ENCODE measurements at regions not wholly inside any gene's neighbourhood (a gene's known extent, or its start where the extent isn't known, plus 50 kb on each side); places are given as distances from the start of the nearest gene placed in this dataset.
A peak's percentile ranks its signal among the peaks of the same experiment; 100 is the strongest.
"Not testable (repeated sequence)": the region's sequence is repeated elsewhere in the genome, so short reads cannot be mapped to it uniquely, and the experiment has no call there.

GRCh38 chrX:142502441-142502840 is 297.4 kb upstream of the MAGEC2 start:
- no peak for DNase-seq (ENCODE audit: low read depth in 4 of 4, low spot score in 3 of 4)

GRCh38 chrX:142499992-142500391 is 294.9 kb upstream of the MAGEC2 start:
- DNase-seq (ENCODE audit: low read depth in 4 of 4, low spot score in 3 of 4) = no peak

- DNase-seq (ENCODE audit: low read depth in 4 of 4, low spot score in 3 of 4) = no peak
Measured at GRCh38 chrX:142483965-142484364, 278.9 kb upstream of the MAGEC2 start.

DNA sequence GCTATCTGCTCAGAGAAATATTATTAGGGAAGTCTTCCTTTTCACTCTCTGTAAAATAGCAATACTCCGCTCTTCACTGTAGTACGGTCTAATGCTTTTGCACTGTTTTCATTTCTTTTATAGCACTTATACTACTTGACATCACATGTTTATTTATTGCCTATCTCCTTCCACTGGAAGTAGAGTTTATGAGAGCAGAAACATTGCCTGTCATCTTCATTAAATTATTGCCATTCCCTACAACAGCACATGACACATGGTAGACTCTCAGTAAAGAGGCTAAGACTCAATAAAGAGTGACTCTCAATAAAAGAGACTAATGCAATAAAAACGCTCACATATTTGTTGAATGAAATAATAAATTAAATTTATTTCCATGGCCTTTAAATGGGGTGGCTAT is 241.3 kb upstream of the MAGEC2 start:
- peak in 1 of 4 donors; percentile 4 for DNase-seq (ENCODE audit: low read depth in 4 of 4, low spot score in 3 of 4)

DNA sequence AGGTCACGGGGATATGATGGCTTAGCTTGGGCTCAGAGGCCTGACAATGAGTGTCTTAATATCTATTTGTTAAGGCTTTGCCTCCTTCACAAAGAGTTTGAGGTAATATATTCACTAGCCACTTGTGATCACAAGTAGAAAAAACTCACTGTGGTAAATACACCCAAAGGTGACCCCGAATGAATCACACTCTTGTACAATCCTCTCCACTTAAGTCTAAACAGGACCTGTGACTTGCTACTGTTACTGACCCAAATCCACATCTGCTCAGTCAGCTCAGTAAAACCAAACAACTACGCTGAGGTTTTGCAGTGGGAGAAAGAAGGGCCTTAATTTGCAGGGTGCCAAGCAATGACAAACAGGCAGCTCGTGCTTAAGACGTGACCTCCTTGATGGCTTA is 223.8 kb upstream of the MAGEC2 start:
- DNase-seq (ENCODE audit: low read depth in 4 of 4, low spot score in 3 of 4) = no peak

DNA sequence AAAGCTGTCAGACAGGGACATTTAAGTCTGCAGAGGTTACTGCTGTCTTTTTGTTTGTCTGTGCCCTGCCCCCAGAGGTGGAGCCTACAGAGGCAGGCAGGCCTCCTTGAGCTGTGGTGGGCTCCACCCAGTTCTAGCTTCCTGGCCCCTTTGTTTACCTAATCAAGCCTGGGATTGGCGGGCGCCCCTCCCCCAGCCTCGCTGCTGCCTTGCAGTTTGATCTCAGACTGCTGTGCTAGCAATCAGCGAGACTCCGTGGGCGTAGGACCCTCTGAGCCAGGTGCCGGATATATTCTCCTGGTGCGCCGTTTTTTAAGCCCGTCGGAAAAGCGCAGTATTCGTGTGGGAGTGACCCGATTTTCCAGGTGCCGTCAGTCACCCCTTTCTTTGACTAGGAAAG is 185.9 kb upstream of the MAGEC2 start:
- DNase-seq (ENCODE audit: low read depth in 4 of 4, low spot score in 3 of 4) = not testable (repeated sequence)

DNA sequence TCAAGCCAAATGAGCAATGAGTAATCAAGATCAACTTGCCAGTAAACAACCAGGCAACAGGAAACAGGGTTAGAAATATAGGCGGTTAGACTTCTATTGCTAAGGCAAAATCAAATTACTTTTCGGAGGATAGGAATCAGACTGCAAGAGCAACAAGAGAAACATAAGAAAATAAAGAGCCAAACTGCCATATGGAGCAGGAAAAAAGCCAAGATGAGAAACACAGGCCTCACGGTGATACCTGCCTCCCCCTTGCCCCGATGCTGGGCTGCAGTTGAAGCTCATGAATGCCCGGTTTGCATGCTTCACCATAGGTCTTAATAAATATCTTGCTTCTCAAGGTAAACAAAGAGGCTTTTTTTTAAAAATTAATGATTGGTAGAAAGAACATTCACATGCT is 158.4 kb upstream of the MAGEC2 start:
- no peak for DNase-seq (ENCODE audit: low read depth in 4 of 4, low spot score in 3 of 4)

DNA sequence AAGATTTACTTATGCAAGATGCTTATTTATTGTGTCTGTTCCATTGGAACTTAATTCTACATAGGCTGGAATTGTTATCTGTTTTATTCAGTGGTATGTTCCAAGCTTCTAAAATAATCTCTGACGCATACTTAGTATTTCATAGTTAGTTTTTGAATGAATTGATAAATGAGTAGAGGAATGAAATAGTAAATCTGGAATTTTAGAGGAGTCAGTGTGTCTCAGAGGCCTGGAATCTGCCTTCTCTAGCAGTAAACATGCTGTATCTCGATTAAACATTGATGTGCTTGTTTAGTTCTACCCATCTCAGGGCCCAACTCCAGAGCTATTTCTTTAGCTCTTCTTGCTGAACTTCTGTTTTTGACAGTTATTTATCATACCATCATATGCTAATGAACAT is 154.2 kb upstream of the MAGEC2 start:
- no peak for DNase-seq (ENCODE audit: low read depth in 4 of 4, low spot score in 3 of 4)

GRCh38 chrX:142327182-142327581 is 122.1 kb upstream of the MAGEC2 start:
- no peak for DNase-seq (ENCODE audit: low read depth in 4 of 4, low spot score in 3 of 4)

GRCh38 chrX:142312591-142312990 is 107.5 kb upstream of the MAGEC2 start:
- DNase-seq (ENCODE audit: low read depth in 4 of 4, low spot score in 3 of 4) = no peak

- no peak for DNase-seq (ENCODE audit: low read depth in 4 of 4, low spot score in 3 of 4)
Measured at GRCh38 chrX:142299406-142299805, 94.3 kb upstream of the MAGEC2 start.

DNA sequence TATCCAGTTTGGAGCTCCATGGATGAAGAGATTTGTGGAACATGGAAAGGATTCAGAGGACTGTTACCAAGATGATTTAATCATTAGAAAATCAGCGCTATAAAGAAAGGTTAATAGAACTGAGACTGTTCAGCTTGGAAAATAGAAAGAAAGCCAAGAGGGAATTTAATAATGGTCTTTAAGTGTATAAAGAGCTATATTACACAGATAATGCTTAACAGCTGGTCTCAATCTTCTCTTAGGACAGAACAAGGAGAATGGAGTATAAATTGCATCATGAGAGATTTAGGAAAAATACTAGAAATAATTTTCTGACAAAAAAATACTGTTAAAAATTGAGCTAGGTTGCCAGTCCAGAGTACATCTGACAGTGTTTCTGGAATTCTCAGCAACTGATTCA is 91.3 kb upstream of the MAGEC2 start:
- DNase-seq (ENCODE audit: low read depth in 4 of 4, low spot score in 3 of 4) = no peak

GRCh38 chrX:142295190-142295589 is 90.1 kb upstream of the MAGEC2 start:
- no peak for DNase-seq (ENCODE audit: low read depth in 4 of 4, low spot score in 3 of 4)

DNA sequence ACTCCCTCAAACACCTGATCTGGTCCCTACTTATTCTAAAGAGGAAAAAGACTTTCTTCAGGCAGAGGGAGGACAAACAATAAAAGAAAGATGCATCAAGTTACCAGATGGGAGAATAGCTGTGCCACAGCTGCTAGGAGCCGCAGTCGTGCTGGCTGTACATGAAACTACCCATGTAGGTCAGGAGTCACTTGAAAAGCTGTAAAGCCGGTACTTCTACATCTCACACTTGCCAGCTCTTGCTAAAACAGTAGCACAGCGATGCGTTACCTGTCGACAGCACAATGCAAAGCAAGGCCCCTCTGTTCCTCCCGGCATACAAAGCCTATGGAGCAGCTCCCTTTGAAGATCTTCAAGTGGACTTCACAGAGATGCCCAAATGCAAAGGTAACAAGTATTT is 65.1 kb upstream of the MAGEC2 start:
- DNase-seq (ENCODE audit: low read depth in 4 of 4, low spot score in 3 of 4) = not testable (repeated sequence)

DNA sequence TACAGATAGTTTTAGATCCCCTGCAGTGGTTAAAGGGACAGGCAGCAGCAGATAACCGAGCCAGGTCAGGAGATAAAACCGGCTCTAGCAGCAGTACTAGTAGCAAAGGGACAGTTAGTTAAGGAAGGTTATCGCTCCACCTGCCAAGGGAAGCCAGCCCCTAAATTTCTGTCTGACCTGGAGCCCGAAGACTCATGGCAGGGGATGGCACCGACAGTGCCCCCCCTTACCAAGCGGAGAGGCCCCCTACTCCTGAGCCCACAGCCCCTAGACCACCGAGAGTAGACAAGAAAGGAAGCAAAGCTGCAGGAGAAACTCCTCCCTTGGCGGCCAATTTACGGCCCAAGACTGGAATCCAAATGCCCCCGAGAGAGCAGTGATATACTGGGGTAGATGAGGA is 61.3 kb upstream of the MAGEC2 start:
- DNase-seq (ENCODE audit: low read depth in 4 of 4, low spot score in 3 of 4) = no peak

GRCh38 chrX:142265549-142265948 is 60.5 kb upstream of the MAGEC2 start:
- not testable (repeated sequence) for DNase-seq (ENCODE audit: low read depth in 4 of 4, low spot score in 3 of 4)

DNA sequence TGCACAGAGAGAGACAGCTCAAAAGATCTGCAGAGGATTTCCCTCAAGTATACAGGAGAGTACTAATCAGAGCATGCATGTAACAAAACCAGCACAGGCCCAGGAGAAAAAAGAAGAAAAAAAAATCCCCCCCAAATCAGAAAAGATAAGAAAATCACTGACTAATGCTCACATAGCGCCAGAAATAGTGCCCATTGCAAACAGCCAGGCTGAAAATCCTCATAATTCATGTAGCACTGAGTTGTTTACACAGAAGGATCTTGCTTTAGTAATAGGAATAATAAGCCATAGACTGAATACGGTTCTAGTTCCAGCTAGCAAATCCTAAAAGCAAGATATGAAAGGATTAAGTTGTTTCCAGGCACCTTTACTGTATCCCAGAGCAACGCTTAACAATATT is 51.8 kb upstream of the MAGEC2 start:
- DNase-seq (ENCODE audit: low read depth in 4 of 4, low spot score in 3 of 4) = no peak
